ENCODE measurements at regions not wholly inside any gene's neighbourhood (a gene's known extent, or its start where the extent isn't known, plus 50 kb on each side); places are given as distances from the start of the nearest gene placed in this dataset.

- WGBS: 34% methylated on average over 6 of the region's 6 CpGs
- TF ChIP-seq RAD21 (IDR thresholded peaks at IDR 0.05) (peak; percentile 98 to 99), CTCF (IDR thresholded peaks at IDR 0.05; ENCODE audit: low read depth, low read length, missing input control) (peak; percentile 96), RXRA (IDR thresholded peaks at IDR 0.05) (peak; percentile 80 to 87), ATF3 (IDR thresholded peaks at IDR 0.05) (no peak), MAX (IDR thresholded peaks at IDR 0.05) (peak; percentile 68), TAF1 (conservative IDR thresholded peaks at IDR 0.05) (no peak), REST (IDR thresholded peaks at IDR 0.05) (peak; percentile 91), GABPA (IDR thresholded peaks at IDR 0.05 in 1 of 2, conservative IDR thresholded peaks at IDR 0.05 in 1 of 2) (no peak), JUND (IDR thresholded peaks at IDR 0.05) (peak in 1 of 2 donors; percentile 81), SP1 (IDR thresholded peaks at IDR 0.05) (peak; percentile 73), HNF4A (conservative IDR thresholded peaks at IDR 0.05) (peak; percentile 78 to 87), NR2F2 (IDR thresholded peaks at IDR 0.05) (peak; percentile 55), HNF4G (IDR thresholded peaks at IDR 0.05) (peak; percentile 48), EGR1 (IDR thresholded peaks at IDR 0.05; ENCODE audit: low read depth in 2 of 2) (no peak), FOXA2 (IDR thresholded peaks at IDR 0.05) (peak; percentile 99), FOXA1 (IDR thresholded peaks at IDR 0.05) (peak; percentile 99), ZBTB33 (IDR thresholded peaks at IDR 0.05) (no peak), YY1 (IDR thresholded peaks at IDR 0.05) (peak; percentile 63)
These were observed 167.9 kb upstream of the ACTBL2 start for GRCh38 chr5:57650360-57651069.

More at GRCh38 chr5:57650360-57651069, 167.9 kb upstream of the ACTBL2 start:
- DNase-seq (ENCODE audit: low spot score): peak; percentile 52
- H3K9ac ChIP-seq (ENCODE audit: low read depth in 1 of 2, low read length in 2 of 2): peak overlapping the region; percentile 45 to 62
- H3K27ac ChIP-seq (ENCODE audit: low read depth in 1 of 2, low read length in 2 of 2): peak overlapping the region; percentile 87 to 93
- H3K4me1 ChIP-seq (ENCODE audit: control insufficient read depth in 4 of 4, insufficient read depth in 4 of 4, low read length in 3 of 4): peaks cover 0 to 32% (median 10%) of the 10 kb centered on the region in 4 donors
- H3K9me3 ChIP-seq (ENCODE audit: control insufficient read depth in 4 of 4, low read length in 3 of 4): no peaks in the 10 kb centered on the region
- peak overlapping the region; percentile 39 to 79 (median 62) for H3K4me3 ChIP-seq (ENCODE audit: low read depth in 1 of 3, low read length in 3 of 3)
- H3K27me3 ChIP-seq (ENCODE audit: control insufficient read depth in 4 of 4, insufficient read depth in 4 of 4, low read length in 3 of 4): no peaks in the 10 kb centered on the region
- no peaks in the 10 kb centered on the region for H3K36me3 ChIP-seq (ENCODE audit: control insufficient read depth in 4 of 4, insufficient read depth in 3 of 4, low read depth in 1 of 4, low read length in 3 of 4)

Measured in liver (tissue), 8 donors.